Nucleus accumbens (tissue), 56 donors: ENCODE measurements at regions not wholly inside any gene's neighbourhood (a gene's known extent, or its start where the extent isn't known, plus 50 kb on each side); places are given as distances from the start of the nearest gene placed in this dataset.
"Not testable (repeated sequence)": the region's sequence is repeated elsewhere in the genome, so short reads cannot be mapped to it uniquely, and the experiment has no call there.

Experiments
- DNase-seq, 56 donors: peaks; one replicate each; lab custom pipeline; 2025; lab: John Stamatoyannopoulos, UW

DNA sequence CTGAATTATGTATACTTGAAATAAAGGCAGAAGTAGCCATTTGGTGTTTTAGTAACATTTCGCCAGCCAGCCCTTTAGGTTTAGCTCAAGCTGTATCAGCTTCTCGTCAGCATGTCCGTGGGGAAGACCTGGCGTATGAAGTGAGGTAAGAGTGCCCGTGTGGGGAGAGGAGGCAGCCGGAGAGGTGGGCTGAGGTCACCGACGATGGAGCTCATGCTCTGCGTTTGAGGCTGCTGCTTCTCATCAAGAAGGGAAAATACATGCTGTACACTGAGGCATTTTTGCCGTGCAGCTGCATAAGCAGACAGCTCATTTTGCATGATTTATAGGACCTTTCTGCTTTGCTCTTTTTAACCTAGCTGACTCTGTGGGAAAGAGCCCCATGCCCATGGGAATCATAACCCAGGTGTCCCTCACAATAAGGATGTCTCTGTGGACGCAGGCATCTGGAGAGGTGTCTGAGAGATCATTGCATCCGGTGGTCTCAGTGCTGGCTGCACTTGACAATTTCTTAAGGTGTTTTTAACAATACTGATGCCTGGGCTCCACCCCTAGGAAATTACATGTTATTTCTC, 179.1 kb downstream of the ABCC12 start:
- no peak for DNase-seq

DNA sequence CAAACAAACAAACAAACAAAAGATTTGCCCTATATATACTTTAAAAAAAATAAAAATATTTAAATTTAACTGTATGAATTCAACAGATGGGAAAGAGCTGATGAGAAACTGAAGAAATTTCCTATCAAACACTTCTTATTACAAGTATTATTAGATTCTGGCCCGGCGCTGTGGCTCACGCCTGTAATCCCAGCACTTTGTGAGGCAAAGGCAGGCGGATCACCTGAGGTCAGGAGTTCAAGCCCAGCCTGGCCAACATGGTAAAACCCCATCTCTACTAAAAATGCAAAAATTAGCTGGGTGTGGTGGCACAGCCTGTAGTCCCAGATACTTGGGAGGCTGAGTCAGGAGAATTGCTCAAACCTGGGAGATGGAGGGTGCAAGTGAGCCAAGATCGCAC, 180.8 kb downstream of the ABCC12 start:
- not testable (repeated sequence) for DNase-seq

DNA sequence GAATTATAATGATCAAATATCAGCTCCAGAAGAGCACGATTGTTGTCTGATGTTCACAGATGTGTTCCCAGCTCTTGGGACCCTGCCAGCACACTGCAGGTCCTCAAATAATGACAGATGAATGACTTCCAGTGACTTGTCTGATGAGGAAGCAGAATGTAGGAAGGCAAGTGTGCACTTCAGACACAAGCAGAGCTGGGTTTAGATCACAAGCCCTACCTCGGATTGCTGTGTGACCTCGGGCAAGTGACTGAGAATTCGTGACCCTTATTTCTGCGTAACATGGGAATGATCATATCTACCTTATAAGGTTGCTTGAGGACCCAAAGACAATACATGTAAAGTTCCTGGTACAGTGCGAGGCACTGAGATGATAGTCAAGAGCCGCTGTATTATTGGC, 182.2 kb downstream of the ABCC12 start:
- no peak for DNase-seq

GRCh38 chr16:47972246-47972985, 183.4 kb downstream of the ABCC12 start:
- no peak for DNase-seq

DNA sequence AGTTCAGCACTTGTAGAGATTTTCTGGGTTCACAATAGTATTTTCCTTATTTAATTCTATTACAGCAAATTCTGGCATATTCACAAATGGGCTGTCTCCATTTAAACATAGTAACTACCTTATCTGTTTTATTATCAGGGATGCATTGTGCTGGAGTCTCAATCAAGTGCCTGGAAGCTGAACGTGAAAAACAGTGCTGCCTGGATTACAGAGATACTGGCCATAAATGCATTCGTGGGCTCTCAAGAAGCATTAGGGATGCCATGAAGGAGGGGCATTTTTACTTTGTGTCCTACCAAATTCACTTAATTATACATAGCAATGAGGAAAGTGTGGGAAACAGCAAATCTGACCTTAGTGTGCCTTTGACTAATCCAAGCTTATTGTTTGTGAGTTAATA, 184.6 kb downstream of the ABCC12 start:
- DNase-seq, result no peak

DNA sequence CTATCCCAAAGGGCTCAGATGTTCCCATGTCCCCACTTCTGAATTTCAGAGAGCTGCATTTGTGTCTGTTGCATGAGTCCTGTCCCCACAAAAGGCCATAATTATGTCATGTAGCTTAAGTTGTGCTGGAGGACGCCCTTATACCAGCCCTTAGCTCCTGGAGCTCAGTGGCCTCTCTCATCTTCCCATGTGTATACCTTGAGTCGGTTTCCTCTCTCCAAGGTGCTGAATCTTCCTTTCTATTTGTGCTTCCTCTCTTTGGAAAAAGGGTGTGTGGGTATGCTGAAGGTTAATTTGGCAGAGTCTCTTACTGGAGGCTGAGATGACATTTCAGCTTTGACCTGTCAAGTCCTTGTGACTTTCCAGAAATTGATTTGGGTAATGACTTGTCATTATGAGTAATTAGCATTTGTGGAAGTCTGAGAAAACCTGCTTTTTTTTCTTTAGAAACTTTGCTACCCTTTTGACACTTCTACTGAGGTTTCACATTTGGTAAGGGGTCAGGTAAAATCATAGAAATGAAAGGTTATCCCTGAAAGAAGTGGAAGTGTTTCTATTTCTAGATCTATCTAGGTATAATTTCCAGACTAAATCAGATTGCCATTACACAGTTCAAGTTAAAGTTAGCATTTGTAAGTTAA, 185.4 kb downstream of the ABCC12 start:
- no peak for DNase-seq

GRCh38 chr16:47967374-47967773, 188.4 kb downstream of the ABCC12 start:
- no peak for DNase-seq

- peak in 3 of 56 donors; percentile 4 to 19 (median 8) for DNase-seq
Measured at GRCh38 chr16:47966325-47966724, 189.5 kb downstream of the ABCC12 start.

DNA sequence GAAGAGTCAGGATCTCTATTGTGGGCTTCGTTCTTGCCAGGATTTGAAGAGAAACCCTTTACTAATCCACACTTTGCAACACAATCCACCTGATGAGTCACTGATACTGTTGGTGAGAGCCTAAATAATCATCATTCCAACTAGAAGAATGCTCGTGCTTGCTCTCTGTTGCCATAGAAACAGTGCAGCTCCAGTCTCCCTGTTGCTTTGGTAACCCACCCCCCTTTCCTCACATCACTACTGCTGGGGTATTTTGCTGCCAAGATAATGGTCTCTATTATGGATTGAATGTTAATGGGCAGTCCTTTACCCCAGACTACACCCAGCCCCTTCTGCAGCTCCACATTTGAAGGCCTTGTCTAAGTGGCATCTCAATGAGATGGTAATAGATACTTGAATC, 190.4 kb downstream of the ABCC12 start:
- peak in 35 of 56 donors; percentile 2 to 78 (median 24) for DNase-seq

GRCh38 chr16:47958726-47959125, 197.1 kb downstream of the ABCC12 start:
- DNase-seq, result no peak

GRCh38 chr16:47956916-47957315, 198.9 kb downstream of the ABCC12 start:
- DNase-seq, result no peak

DNA sequence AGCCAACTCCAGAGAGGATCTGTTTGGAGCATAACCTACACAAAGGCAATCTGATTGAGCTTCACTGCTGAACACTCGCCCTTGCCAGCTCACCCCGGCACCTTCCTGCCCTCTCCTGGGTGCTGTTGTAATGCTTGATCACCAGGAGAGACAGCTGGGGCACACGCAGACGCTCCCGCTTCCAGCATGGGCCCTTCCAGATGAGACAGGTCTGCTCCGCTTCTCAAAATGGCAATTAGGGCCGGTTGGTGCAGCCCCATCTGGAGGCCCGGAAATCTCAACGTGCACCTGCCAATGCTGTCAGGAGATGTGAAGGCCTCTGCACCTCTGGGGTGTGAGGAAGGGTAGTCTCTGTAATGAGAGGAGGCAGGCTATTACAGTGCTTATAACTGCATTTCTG, 206.1 kb downstream of the ABCC12 start:
- DNase-seq, result no peak

- DNase-seq, result no peak
Measured at GRCh38 chr16:47949276-47949675, 206.5 kb downstream of the ABCC12 start.

DNA sequence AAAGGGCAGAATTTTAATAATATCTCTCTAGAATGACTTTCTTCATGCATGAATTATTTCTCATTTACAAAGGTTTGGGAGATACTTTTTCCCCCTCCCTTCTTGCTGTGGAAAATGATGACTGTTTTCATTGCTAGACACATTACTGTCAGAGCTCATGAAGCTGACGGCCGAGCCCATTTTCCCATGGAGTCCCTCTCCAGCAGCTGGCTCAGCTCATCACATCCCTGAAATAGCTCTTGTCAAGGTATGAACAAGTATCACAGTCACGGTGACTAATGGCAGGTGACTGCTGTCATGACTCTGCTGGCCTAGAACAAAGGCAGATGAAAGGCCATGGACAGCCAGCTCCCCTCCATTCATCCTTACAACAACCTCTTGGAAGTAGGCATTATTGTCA, 208.1 kb downstream of the ABCC12 start:
- DNase-seq, result peak in 1 of 56 donors; percentile 2

GRCh38 chr16:47946092-47946491, 209.7 kb downstream of the ABCC12 start:
- DNase-seq, result no peak

GRCh38 chr16:47944589-47944988, 211.2 kb downstream of the ABCC12 start:
- no peak for DNase-seq

DNA sequence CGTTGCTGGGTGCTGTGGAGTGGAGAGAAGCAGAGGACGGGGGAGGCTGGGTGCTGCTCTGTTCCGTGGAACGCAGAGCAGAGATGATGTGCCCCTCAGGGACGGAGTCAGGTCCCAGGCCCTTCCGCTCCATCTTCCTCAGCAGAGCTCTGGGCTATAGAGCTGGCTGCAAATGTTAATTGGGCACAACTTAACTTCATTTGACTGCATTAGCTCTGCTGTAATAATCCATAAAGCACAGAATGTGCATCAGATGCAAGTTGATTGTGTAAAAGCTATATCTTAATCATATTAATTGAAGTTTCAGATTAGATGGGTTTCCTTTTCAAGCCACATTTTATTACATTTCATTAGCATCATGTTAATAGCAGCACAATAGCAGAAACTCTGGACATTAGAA, 212.6 kb downstream of the ABCC12 start:
- no peak for DNase-seq

- no peak for DNase-seq
Measured at GRCh38 chr16:47940466-47940865, 215.3 kb downstream of the ABCC12 start.

DNA sequence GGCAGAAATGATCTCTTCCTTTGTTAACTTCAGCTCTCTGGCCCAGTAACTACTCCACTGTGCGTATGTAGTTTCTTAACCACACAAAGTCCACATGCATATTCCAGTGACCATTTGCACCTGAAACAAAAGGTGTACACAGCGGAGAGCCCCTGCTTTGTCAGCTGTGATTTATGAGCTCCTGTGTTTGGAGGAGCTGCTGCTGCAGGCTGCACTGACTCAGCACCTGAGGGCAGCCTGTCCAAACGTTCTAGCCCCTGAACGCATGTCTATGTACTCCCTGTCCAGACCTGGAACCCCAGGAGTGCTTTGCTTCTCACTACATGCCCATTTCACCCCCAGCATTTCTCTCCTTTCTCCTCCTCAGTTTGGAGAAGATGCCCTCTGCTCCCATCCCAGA, 216.1 kb downstream of the ABCC12 start:
- no peak for DNase-seq

DNA sequence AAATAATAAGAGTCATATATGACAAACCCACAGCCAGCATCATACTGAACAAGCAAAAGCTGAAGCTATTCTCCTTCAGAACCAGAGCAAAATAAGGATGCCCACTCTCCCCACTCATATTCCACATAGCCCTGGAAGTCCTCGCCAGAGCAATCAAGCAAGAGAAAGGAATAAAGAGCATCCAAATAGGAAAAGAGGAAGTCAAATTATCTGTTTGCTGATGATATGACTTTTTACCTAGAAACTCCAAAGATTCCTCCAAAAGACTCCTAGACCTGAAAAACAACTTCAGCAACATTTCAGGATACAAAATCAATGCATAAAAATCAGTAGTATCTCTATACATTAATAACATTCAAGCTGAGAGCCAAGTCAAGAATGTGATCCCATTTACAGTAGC, 217.5 kb downstream of the ABCC12 start:
- no peak for DNase-seq

GRCh38 chr16:47928008-47928407, 227.8 kb downstream of the ABCC12 start:
- DNase-seq, result no peak

- DNase-seq, result no peak
Measured at GRCh38 chr16:47927330-47927729, 228.5 kb downstream of the ABCC12 start.
